HG02973 (cell line): ENCODE measurements at regions not wholly inside any gene's neighbourhood (a gene's known extent, or its start where the extent isn't known, plus 50 kb on each side); places are given as distances from the start of the nearest gene placed in this dataset.

ENCODE experiments used
- ATAC-seq: cut with Tn5 transposase; IDR thresholded peaks from one replicate; pipeline ENCODE4 v1.9.1; 2021; ENCODE audit warnings: moderate library complexity; ENCODE audit not compliant: unreplicated experiment

GRCh38 chr10:83960125-83960524 lies 179.2 kb upstream of the GHITM start:
- ATAC-seq: no peak

GRCh38 chr10:83961620-83962019 lies 177.7 kb upstream of the GHITM start:
- ATAC-seq: no peak

GRCh38 chr10:83963446-83963845 lies 175.9 kb upstream of the GHITM start:
- no peak for ATAC-seq

GRCh38 chr10:83965473-83965872 lies 173.8 kb upstream of the GHITM start:
- ATAC-seq: no peak

- ATAC-seq: no peak
These were observed 171.3 kb upstream of the GHITM start for GRCh38 chr10:83968052-83968451.

GRCh38 chr10:83978681-83979383 lies 160.5 kb upstream of the GHITM start:
- ATAC-seq: no peak

- ATAC-seq: no peak
These were observed 156.5 kb upstream of the GHITM start for GRCh38 chr10:83982812-83983211.

- ATAC-seq: no peak
These were observed 155.6 kb upstream of the GHITM start for GRCh38 chr10:83983578-83984255.

GRCh38 chr10:83984256-83984640 lies 155.1 kb upstream of the GHITM start:
- ATAC-seq: no peak

- ATAC-seq: no peak
These were observed 152.5 kb upstream of the GHITM start for GRCh38 chr10:83986800-83987199.

- no peak for ATAC-seq
These were observed 152.1 kb upstream of the GHITM start for GRCh38 chr10:83987216-83987615.

- no peak for ATAC-seq
These were observed 150.9 kb upstream of the GHITM start for GRCh38 chr10:83988435-83988834.

- peak; percentile 91 for ATAC-seq
These were observed 149.2 kb upstream of the GHITM start for GRCh38 chr10:83990126-83990525.

GRCh38 chr10:83991986-83992753 lies 147.1 kb upstream of the GHITM start:
- ATAC-seq: peak; percentile 48

- ATAC-seq: no peak
These were observed 145.0 kb upstream of the GHITM start for GRCh38 chr10:83994325-83994724.

- ATAC-seq: no peak
These were observed 143.5 kb upstream of the GHITM start for GRCh38 chr10:83995738-83996331.

- no peak for ATAC-seq
These were observed 135.1 kb upstream of the GHITM start for GRCh38 chr10:84004221-84004620.

GRCh38 chr10:84005403-84005802 lies 133.9 kb upstream of the GHITM start:
- no peak for ATAC-seq

GRCh38 chr10:84007482-84007881 lies 131.8 kb upstream of the GHITM start:
- no peak for ATAC-seq

GRCh38 chr10:84008878-84009277 lies 130.4 kb upstream of the GHITM start:
- no peak for ATAC-seq

GRCh38 chr10:84012431-84012830 lies 126.9 kb upstream of the GHITM start:
- ATAC-seq: no peak
